Spleen (tissue), 7 donors: ENCODE measurements at regions not wholly inside any gene's neighbourhood (a gene's known extent, or its start where the extent isn't known, plus 50 kb on each side); places are given as distances from the start of the nearest gene placed in this dataset.

ENCODE experiments used
- CTCF ChIP-seq, 11 experiments: fragments of 200-600 bp in 7 of 11; fragments of 450-650 bp in 4 of 11; sonication (generic) in 4 of 11; IDR thresholded peaks in 8 of 11; conservative IDR thresholded peaks in 3 of 11; 1 replicate in 7 of 11; 2 replicates in 4 of 11; pipeline versions ENCODE4 v1.4.0 to v1.8.0; 2016 to 2021; ENCODE audit warnings: antibody characterized with exemption in 11 of 11, inconsistent platforms in 4 of 11, mild to moderate bottlenecking in 1 of 11
- POLR2A ChIP-seq, 3 donors: fragments of 450-650 bp; IDR thresholded peaks; one replicate each; pipeline ENCODE4 v1.5.1; 2017; ENCODE audit warnings: antibody characterized with exemption in 3 of 3, mild to moderate bottlenecking in 1 of 3
- donor health status: DM: no; HTN: no; CAD: no; lungs with moderate emphysema.
- donor health status: DM: no; HTN: no; CAD: no.
- donor health status: DM: no; HTN: no; CAD: no.

- TF ChIP-seq CTCF (IDR thresholded peaks at IDR 0.05 in 8 of 11, conservative IDR thresholded peaks at IDR 0.05 in 3 of 11) (no peak), POLR2A (IDR thresholded peaks at IDR 0.05) (no peak)
These were observed 251.1 kb downstream of the RAB38 start for GRCh38 chr11:87924125-87924524.
